DMS53 (cell line): ENCODE measurements at regions not wholly inside any gene's neighbourhood (a gene's known extent, or its start where the extent isn't known, plus 50 kb on each side); places are given as distances from the start of the nearest gene placed in this dataset.
A peak's percentile ranks its signal among the peaks of the same experiment; 100 is the strongest.
"Not testable (repeated sequence)": the region's sequence is repeated elsewhere in the genome, so short reads cannot be mapped to it uniquely, and the experiment has no call there.

Source experiments
- DNase-seq: peaks from one replicate; lab custom pipeline; 2025; lab: John Stamatoyannopoulos, UW

DNA sequence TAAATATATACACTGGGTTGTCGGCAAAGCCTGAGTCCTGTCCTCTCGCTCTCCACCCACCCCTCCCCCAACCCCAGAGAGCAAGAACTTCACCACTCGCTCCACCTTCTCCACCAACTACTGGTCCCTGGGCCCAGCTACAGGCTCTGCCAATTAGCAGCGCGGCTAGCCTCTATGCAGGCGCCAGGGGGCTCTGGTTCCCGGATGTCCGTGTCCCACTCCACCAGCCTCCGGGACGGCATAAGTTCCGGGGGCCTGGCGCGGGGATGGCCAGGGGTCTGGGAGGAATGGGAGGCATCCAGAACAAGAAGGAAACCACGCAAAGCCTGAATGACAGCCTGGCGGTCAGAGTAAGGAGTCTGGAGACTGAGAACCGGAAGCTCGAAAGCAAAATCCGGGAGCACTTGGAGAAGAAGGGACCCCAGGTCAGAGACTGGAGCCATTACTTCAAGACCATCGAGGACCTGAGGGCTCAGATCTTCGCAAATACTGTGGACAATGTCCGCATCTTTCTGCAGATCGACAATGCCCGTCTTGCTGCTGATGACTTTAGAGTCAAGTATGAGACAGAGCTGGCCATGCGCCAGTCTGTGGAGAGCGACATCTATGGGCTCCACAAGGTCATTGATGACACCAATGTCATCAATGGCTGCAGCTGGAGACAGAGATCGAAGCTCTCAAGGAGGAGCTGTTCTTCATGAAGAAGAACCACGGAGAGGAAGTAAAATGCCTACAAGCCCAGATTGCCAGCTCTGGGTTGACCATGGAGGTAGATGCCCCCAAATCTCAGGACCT lies 224.3 kb upstream of the ID4 start:
- not testable (repeated sequence) for DNase-seq

DNA sequence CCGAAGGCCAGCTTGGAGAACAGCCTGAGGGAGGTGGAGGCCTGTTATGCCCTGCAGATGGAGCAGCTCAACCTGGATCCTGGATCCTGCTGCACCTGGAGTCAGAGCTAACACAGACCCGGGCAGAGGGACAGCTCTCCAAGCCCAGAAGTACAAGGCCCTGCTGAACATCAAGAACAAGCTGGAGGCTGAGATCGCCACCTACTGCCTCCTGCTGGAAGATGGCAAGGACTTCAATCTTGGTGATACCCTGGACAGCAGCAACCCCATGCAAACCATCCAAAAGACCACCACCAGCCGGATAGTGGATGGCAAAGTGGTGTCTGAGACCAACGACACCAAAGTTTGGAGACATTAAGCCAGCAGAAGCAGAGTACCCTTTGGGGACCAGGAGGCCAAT lies 223.5 kb upstream of the ID4 start:
- peak; percentile 46 for DNase-seq

GRCh38 chr6:19616022-19616421 lies 221.1 kb upstream of the ID4 start:
- no peak for DNase-seq

GRCh38 chr6:19632230-19632629 lies 204.9 kb upstream of the ID4 start:
- no peak for DNase-seq

DNA sequence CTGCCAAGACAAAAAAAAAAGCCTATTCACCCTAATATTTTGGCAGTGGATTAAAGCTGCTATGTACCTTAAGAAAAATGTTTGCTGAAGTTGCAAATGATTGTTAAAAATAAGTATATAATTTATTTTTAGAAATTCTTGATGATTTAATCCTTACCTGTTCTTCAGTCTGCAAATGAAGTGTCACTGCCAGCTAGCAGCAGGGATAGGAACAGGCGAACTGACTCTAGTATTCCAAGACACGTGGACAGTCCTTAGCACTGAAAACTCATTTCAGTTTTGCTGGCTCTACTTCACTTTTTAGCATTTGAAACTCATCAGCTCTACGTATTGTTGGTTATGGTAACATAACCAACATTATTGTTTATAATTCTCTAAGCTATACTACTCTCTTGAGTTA lies 204.4 kb upstream of the ID4 start:
- DNase-seq: no peak

GRCh38 chr6:19635728-19636127 lies 201.4 kb upstream of the ID4 start:
- DNase-seq: no peak

DNA sequence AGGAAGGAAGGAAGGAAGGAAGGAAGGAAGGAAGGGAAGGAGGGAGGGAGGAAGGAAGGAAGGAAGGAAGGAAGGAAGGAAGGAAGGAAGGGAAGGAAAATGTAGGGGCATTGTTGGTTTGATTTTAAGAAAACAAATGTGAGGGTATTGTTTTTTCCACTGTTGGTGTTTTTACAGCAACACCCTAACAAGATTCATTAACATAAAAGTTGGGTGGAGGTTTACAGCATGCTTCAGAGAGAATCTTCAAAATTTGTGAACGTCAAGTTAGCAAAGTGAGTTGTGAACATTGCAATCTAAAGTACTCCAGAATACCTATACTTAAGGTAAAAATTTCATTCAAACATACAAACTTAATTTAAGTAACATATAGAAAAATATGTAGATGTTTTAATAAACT lies 200.2 kb upstream of the ID4 start:
- DNase-seq: no peak

DNA sequence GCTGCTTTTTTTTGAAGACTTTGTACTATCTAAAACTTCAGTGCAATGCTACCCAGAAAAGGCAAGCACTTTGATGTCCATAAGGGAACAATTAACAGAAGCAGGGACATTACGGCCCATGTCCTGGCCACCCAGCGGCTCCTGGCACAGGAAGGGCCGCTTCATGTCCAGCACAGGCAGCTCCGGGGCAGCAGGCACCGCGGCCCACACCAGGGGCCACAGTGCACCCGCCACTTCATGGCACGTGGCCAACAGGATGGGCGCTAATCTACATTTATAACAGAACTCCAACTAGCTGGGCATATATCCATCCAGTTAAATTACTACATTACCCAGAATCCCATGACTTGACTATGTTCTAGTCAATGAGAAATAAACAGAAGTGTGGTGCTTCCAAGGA lies 198.2 kb upstream of the ID4 start:
- DNase-seq: no peak

- no peak for DNase-seq
Observed at GRCh38 chr6:19643287-19643686, 193.9 kb upstream of the ID4 start.

GRCh38 chr6:19643713-19644112 lies 193.5 kb upstream of the ID4 start:
- no peak for DNase-seq

GRCh38 chr6:19655744-19656143 lies 181.4 kb upstream of the ID4 start:
- DNase-seq: no peak

DNA sequence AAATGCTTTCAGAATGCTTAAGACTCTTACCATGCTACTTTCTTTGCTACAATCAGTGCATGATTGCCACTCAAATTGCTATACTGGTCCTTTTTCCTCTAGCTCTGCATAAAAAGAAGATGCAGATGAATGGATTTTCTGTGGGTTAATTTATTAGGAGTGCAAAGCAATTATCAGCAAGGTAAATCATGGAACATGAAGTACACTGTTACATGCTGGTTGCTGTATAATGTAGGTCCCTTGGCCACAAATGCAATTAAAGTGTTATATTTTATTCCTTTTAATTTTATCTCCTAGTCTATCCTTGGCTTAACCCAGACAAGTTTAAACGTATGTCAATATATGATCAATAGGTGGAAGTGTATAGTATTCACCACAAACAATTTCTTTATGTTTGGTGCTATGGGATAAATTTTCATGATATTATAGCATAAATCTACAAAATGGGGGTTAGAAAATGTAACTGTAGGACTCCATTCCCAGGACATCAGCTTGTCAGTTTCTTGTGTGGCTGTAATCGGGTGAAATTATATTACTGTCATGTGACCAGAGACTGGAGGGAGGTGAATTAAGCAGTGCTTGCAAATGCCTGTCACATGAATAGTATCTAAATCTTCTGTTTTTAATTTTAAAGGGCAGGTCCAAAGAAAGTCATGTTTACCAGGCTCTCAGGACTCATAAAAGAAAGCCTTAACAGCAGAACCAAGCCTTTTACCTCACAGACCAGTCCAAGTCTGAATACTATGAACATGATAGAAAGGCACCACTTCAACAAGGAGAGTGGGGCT lies 176.9 kb upstream of the ID4 start:
- DNase-seq: no peak

- no peak for DNase-seq
Observed at GRCh38 chr6:19662911-19663310, 174.3 kb upstream of the ID4 start.

DNA sequence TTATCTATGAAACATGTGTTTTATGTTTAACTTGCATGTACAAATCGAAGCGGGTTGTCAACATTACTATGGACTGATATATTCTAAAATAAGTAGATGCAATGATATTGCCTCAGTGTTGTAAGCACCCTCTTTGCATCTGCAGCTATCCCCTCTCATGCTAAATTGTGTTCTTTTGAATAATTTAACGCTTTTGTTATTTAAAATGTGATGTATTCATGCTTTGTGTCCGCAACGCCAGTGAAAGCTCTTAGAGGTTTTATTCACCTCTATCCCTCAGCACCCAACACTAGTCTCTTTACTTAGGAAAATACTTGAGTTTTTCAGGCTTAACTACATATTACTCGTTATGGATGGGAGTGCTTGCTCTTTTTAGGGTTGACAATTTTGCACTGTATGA lies 173.7 kb upstream of the ID4 start:
- no peak for DNase-seq

GRCh38 chr6:19664050-19664449 lies 173.1 kb upstream of the ID4 start:
- no peak for DNase-seq

DNA sequence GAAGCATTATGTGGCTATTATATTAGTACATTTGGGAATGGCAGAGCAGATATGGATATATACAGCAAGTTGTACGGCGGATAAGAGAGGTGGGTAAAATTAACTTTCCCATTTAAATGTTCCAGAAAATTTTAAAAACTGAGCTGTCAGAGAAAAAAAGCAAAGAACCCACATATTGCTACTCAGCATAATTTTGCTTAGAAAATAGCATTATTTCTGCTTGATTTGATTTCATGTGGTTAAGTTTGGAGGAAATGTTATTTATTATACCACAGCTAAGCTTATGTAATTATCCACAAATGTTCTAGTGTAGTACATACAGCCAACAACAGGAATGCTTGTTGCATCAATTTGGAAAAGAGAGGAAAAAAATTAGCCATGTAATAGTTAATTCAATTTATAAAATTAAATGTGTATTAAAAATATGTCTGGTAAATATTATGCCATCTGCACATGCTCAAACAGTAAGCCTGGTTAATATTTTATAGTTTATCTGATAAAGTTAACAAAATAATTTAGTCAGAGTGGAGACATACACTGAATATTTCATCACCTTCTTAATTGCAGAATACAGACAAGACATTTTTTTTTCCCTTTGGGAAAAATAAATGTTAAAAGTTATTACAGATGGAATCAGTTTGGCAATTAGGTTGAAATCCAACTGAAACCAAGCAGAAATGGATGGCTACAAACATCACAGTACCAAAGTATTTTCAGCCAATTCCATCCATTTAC lies 172.1 kb upstream of the ID4 start:
- DNase-seq: no peak

DNA sequence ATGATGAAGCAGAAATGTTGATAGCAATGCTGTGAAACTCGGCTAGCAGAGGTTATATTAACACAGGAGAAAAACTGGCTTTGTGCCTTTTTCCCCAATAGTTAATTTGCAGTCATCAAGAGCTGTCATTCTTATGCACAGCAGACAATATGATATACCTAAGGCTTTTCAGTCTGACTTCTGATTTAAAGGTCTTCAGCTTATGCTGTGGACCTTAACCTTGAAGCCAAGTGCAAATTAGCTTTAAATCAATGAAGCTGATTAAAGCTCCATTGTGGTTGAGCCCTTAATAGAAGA lies 171.6 kb upstream of the ID4 start:
- DNase-seq: no peak

GRCh38 chr6:19668710-19669109 lies 168.5 kb upstream of the ID4 start:
- DNase-seq: no peak

DNA sequence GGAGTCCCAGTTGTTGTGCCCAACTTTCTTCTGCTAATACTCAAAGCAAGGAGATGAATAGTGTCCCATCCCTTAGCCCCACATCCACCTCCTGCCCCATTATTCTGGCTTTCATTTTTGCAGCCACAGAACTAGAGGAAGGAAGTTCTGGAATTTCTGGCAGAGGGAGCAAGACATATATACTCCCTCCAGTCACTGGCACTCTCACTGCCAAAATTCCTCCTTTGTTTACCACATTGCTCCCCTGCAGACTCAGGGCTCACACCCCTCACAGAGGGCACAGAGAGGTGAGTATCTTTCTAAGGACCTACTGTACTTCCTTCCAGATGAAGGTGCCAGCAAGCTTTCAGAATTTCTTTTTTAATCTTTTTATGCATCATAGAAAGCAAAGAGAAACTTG lies 168.0 kb upstream of the ID4 start:
- no peak for DNase-seq

DNA sequence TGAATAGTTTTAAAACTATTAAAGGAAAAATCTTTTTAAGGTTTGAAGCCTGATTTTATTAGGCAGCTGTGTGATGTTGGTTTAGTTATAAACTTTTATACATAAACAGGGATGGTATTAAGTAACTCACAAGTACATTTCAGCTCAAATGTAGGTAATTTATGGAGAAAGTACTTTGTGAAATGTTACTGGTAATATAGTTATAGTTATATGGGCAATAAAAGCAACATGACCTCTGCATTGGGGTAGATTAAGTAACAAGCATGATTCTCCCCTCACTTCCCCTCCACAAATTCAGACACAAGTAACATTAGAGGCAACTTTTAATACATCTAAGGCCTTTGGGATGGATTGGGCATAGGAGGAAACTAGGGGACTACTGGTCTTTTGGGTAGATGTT lies 154.3 kb upstream of the ID4 start:
- DNase-seq: no peak

- no peak for DNase-seq
Observed at GRCh38 chr6:19690325-19691075, 146.7 kb upstream of the ID4 start.

- DNase-seq: no peak
Observed at GRCh38 chr6:19691465-19692167, 145.6 kb upstream of the ID4 start.
